ENCODE measurements at regions not wholly inside any gene's neighbourhood (a gene's known extent, or its start where the extent isn't known, plus 50 kb on each side); places are given as distances from the start of the nearest gene placed in this dataset.

DNA sequence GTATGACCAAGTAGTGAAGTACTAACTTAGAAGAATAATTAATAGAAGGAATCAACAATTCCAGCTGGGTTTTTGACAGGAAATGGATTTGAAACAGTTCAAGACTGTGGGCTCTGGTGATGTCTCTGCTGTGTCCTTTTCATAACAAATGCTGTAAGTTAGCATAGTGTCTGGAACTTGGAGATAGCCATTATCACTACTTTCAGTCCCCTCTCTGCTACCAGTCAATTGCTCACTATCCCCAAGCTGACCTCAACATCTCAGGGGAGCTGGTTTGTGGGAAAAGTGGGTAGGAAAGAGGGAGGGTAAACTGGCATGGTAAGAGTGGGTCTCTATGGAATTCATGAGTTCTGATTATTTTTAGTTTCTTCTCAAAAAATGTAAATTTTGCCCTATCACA, 231.4 kb upstream of the MID1 start:
- Histone ChIP-seq H3K79me2 (ENCODE audit: control insufficient read depth, insufficient read depth, low read length, unreplicated experiment) (no peaks in the 10 kb centered on the region), H3K4me1 (ENCODE audit: control insufficient read depth, insufficient read depth, low read length, unreplicated experiment) (peaks cover 5% of the 10 kb centered on the region), H3K27ac (ENCODE audit: low read depth, low read length) (no peak overlapping the region), H3K27me3 (ENCODE audit: insufficient read depth, low read length) (no peaks in the 10 kb centered on the region), H3K4me3 (ENCODE audit: low read depth, low read length) (no peak overlapping the region), H2AFZ (ENCODE audit: low read length, unreplicated experiment) (no peak overlapping the region), H3K36me3 (ENCODE audit: insufficient read depth, low read length) (no peaks in the 10 kb centered on the region)

DNA sequence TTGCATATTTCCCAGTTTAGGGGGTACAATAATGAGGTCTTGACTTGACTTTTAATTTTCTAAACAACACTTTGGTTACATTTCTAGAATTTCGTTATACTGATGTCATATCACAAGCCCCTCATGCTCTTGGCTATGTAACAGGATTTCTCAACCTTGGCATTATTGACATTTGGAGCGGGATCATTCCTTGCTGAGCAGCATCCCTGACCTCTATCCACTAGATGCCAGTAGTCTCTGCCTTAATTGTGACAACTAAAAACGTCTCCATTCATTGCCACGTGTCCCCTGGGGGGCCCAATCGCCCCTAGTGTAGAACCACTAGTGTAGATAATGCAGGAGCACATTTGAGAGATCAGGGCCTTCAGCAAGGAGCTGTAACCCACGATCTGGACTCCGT, 234.2 kb upstream of the MID1 start:
- Histone ChIP-seq H3K27ac (ENCODE audit: low read depth, low read length) (no peak overlapping the region), H3K36me3 (ENCODE audit: insufficient read depth, low read length) (no peaks in the 10 kb centered on the region), H3K4me1 (ENCODE audit: control insufficient read depth, insufficient read depth, low read length, unreplicated experiment) (peaks cover 4% of the 10 kb centered on the region), H3K4me3 (ENCODE audit: low read depth, low read length) (no peak overlapping the region), H3K79me2 (ENCODE audit: control insufficient read depth, insufficient read depth, low read length, unreplicated experiment) (no peaks in the 10 kb centered on the region), H2AFZ (ENCODE audit: low read length, unreplicated experiment) (no peak overlapping the region), H3K27me3 (ENCODE audit: insufficient read depth, low read length) (no peaks in the 10 kb centered on the region)

DNA sequence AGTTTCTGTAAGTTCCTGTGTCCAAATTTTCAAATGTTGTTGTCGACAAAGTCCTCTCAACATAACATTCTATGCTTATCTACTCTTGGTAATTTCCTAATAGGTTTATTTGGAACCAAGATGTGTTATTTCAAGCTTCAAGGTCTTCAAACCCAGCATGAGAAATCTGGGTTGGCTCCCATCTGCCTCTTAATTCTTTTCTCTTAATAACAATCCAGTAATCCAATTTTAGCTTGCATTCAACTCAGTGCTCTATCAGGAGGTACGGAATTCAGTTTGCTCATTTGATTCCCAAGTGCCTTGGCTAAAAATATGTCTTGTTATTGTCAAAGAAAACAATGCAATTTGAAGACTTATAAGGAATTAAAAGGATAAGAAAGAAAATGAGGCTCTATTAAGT, 235.5 kb upstream of the MID1 start:
- H3K27me3 ChIP-seq (ENCODE audit: insufficient read depth, low read length): no peaks in the 10 kb centered on the region
- no peak overlapping the region for H3K4me3 ChIP-seq (ENCODE audit: low read depth, low read length)
- no peak overlapping the region for H3K27ac ChIP-seq (ENCODE audit: low read depth, low read length)
- peaks cover 4% of the 10 kb centered on the region for H3K4me1 ChIP-seq (ENCODE audit: control insufficient read depth, insufficient read depth, low read length, unreplicated experiment)
- H2AFZ ChIP-seq (ENCODE audit: low read length, unreplicated experiment): no peak overlapping the region
- H3K36me3 ChIP-seq (ENCODE audit: insufficient read depth, low read length): no peaks in the 10 kb centered on the region
- H3K79me2 ChIP-seq (ENCODE audit: control insufficient read depth, insufficient read depth, low read length, unreplicated experiment): no peaks in the 10 kb centered on the region

DNA sequence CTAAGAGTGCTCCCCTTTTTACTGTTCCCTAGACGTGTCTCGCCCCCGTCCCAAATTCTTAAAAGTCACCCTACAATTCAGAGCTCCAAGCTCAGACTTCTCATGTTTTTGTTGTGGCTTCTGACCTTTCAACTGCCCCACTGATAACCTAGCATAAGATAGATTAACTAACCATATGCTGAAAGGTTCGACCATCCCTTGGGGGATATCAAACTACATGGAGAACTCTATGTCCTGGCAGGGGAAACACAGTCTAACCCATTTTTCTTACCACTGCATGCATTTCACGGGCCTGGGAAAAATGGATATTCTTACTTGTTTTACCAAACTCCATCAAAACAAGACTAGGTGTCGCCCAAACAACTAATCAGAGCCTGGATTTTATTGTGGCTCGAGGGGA, 236.4 kb upstream of the MID1 start:
- Histone ChIP-seq H3K4me3 (ENCODE audit: low read depth, low read length) (no peak overlapping the region), H3K27me3 (ENCODE audit: insufficient read depth, low read length) (no peaks in the 10 kb centered on the region), H3K36me3 (ENCODE audit: insufficient read depth, low read length) (no peaks in the 10 kb centered on the region), H2AFZ (ENCODE audit: low read length, unreplicated experiment) (no peak overlapping the region), H3K79me2 (ENCODE audit: control insufficient read depth, insufficient read depth, low read length, unreplicated experiment) (no peaks in the 10 kb centered on the region), H3K27ac (ENCODE audit: low read depth, low read length) (no peak overlapping the region), H3K4me1 (ENCODE audit: control insufficient read depth, insufficient read depth, low read length, unreplicated experiment) (peaks cover 4% of the 10 kb centered on the region)

DNA sequence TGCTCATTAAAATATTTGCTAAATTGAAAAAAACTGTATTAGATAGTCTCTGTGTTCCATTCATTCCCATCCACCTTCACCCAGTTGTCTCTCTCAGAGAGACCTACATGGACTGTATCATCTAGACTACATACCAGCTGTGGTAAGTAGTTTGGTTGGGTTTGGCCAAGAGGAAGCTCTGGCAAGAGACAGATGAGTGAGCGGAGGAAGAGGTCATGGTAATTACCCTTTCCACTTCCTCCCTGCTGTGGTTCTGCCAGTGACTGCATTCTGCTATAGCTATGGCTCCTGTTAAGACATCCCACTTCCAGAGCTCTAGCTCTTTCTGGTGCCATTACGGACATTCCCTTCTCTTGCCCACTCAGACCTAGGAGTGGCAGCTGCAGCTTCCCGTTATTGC, 239.0 kb upstream of the MID1 start:
- H3K79me2 ChIP-seq (ENCODE audit: control insufficient read depth, insufficient read depth, low read length, unreplicated experiment): no peaks in the 10 kb centered on the region
- peaks cover 4% of the 10 kb centered on the region for H3K4me1 ChIP-seq (ENCODE audit: control insufficient read depth, insufficient read depth, low read length, unreplicated experiment)
- no peak overlapping the region for H3K4me3 ChIP-seq (ENCODE audit: low read depth, low read length)
- no peaks in the 10 kb centered on the region for H3K36me3 ChIP-seq (ENCODE audit: insufficient read depth, low read length)
- H3K27ac ChIP-seq (ENCODE audit: low read depth, low read length): no peak overlapping the region
- H3K27me3 ChIP-seq (ENCODE audit: insufficient read depth, low read length): no peaks in the 10 kb centered on the region
- H2AFZ ChIP-seq (ENCODE audit: low read length, unreplicated experiment): no peak overlapping the region

DNA sequence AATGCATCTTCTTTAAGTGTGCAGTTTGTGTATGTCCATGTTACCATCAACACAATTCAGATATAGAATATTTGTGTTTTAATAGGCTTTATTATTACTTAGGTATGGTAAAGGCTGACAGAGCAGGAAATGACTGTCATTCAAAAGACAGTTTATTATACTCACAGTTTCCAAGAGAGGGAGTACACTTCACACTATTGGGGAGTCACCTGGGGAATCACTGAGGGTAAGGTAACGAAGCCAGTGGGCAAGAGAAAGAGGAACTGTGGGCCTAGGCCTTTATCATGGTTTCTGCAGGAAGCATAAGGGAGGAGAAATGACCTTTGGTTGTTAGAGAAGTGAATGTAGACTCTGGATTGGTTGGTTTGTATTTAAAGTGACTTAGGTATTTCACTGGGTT, 235.1 kb upstream of the HCCS start:
- Histone ChIP-seq H3K79me2 (ENCODE audit: control insufficient read depth, insufficient read depth, low read length, unreplicated experiment) (no peaks in the 10 kb centered on the region), H3K4me1 (ENCODE audit: control insufficient read depth, insufficient read depth, low read length, unreplicated experiment) (no peaks in the 10 kb centered on the region), H3K36me3 (ENCODE audit: insufficient read depth, low read length) (no peaks in the 10 kb centered on the region), H3K4me3 (ENCODE audit: low read depth, low read length) (no peak overlapping the region), H3K27me3 (ENCODE audit: insufficient read depth, low read length) (no peaks in the 10 kb centered on the region), H2AFZ (ENCODE audit: low read length, unreplicated experiment) (no peak overlapping the region), H3K27ac (ENCODE audit: low read depth, low read length) (no peak overlapping the region)

DNA sequence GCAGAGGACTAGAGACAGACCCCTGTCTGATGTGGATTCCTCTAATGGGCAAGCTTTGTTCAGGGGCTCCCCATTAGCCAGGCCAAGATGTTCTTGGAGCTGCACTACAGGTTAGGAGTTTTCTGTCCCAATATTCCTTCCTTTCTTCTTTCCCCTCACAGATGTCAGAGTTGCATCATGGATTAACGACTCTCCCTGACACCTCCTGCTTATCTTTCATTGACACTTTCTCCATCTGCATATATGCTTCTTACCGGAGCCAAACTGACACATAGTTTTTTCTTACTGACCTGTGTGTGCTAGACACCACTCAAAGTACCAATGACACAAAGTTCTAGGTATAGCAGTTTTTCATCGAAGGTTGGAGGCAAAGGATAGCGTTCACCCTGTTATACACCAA, 228.6 kb upstream of the HCCS start:
- peaks cover 12% of the 10 kb centered on the region for H3K4me1 ChIP-seq (ENCODE audit: control insufficient read depth, insufficient read depth, low read length, unreplicated experiment)
- H3K27ac ChIP-seq (ENCODE audit: low read depth, low read length): no peak overlapping the region
- H3K79me2 ChIP-seq (ENCODE audit: control insufficient read depth, insufficient read depth, low read length, unreplicated experiment): no peaks in the 10 kb centered on the region
- no peak overlapping the region for H3K4me3 ChIP-seq (ENCODE audit: low read depth, low read length)
- no peaks in the 10 kb centered on the region for H3K36me3 ChIP-seq (ENCODE audit: insufficient read depth, low read length)
- no peak overlapping the region for H2AFZ ChIP-seq (ENCODE audit: low read length, unreplicated experiment)
- H3K27me3 ChIP-seq (ENCODE audit: insufficient read depth, low read length): no peaks in the 10 kb centered on the region

DNA sequence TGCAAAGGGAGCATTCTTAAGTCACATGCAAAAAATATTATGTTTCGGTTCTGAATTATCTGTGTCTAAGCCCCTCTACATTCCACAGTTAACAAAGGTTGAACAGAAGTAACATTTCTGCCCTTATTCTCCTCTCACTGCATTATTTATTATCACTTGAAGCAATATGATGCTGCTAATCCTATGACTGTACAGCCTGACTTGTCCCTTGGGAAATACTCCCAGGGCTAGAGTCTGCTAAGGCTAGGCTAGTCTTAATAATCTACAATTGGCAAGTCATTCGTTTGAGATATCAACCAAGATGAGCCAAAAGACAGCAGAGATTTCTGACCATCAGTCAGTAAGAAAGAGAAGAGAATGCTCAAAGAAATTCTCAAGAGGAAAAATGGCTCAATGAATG, 226.9 kb upstream of the HCCS start:
- no peaks in the 10 kb centered on the region for H3K36me3 ChIP-seq (ENCODE audit: insufficient read depth, low read length)
- no peaks in the 10 kb centered on the region for H3K27me3 ChIP-seq (ENCODE audit: insufficient read depth, low read length)
- H3K4me1 ChIP-seq (ENCODE audit: control insufficient read depth, insufficient read depth, low read length, unreplicated experiment): peaks cover 12% of the 10 kb centered on the region
- H3K27ac ChIP-seq (ENCODE audit: low read depth, low read length): 0 out of 2 replicates have a peak overlapping the region, but pooled peaks have one; percentile 13
- peak overlapping the region; percentile 16; the same call in 1 of the 2 replicates for H3K4me3 ChIP-seq (ENCODE audit: low read depth, low read length)
- H2AFZ ChIP-seq (ENCODE audit: low read length, unreplicated experiment): no peak overlapping the region
- no peaks in the 10 kb centered on the region for H3K79me2 ChIP-seq (ENCODE audit: control insufficient read depth, insufficient read depth, low read length, unreplicated experiment)

DNA sequence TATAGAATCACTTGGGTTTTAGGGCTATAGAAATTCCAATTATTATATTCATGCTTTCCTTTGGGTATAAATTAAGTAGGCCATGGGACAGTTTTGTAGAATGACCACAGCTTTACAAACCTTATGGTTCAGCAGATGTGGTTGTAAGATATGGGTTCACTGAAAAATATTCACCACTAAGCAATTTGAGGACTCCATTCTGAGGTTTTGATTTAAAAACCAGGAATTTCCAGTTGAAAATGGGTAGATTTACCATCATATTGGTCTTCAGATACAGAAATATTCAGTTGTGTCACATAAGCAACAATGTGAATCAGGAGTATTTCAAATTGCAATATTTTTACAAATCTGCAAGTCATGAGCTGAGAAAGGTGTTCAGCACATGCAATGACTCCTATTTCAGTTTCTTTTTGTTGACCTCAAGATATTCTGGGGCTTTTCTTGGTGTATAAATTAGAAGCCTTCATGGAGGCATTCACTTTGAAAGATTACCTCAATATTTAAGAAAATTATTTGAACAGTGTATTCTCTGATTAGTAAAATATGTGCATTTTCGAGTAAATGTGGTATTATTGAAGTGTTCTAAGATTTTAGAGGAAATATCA, 218.4 kb upstream of the HCCS start:
- no peaks in the 10 kb centered on the region for H3K36me3 ChIP-seq (ENCODE audit: insufficient read depth, low read length)
- H3K4me3 ChIP-seq (ENCODE audit: low read depth, low read length): no peak overlapping the region
- no peaks in the 10 kb centered on the region for H3K27me3 ChIP-seq (ENCODE audit: insufficient read depth, low read length)
- H3K27ac ChIP-seq (ENCODE audit: low read depth, low read length): no peak overlapping the region
- peaks cover 15% of the 10 kb centered on the region for H3K4me1 ChIP-seq (ENCODE audit: control insufficient read depth, insufficient read depth, low read length, unreplicated experiment)
- H3K79me2 ChIP-seq (ENCODE audit: control insufficient read depth, insufficient read depth, low read length, unreplicated experiment): no peaks in the 10 kb centered on the region
- no peak overlapping the region for H2AFZ ChIP-seq (ENCODE audit: low read length, unreplicated experiment)

DNA sequence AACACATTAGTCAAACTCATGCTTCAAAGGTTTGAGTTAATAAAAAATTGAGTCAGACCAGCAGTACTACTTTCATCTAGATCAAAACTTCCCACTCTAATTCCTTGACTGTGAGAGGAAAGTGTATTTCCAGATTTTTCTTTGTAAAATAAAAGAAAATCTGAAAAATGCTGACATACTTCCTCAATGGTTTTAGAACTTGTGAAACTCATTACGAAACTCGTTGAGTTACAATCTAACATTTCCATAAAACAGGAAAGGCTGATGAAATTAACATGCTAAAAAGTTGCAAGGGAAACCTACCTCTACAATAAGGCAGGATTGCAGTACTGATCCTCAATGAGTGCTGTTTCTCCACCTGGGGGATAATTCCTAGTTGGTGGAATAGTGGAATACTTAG, 217.8 kb upstream of the HCCS start:
- H3K79me2 ChIP-seq (ENCODE audit: control insufficient read depth, insufficient read depth, low read length, unreplicated experiment): no peaks in the 10 kb centered on the region
- no peaks in the 10 kb centered on the region for H3K36me3 ChIP-seq (ENCODE audit: insufficient read depth, low read length)
- no peak overlapping the region for H2AFZ ChIP-seq (ENCODE audit: low read length, unreplicated experiment)
- no peak overlapping the region for H3K27ac ChIP-seq (ENCODE audit: low read depth, low read length)
- peaks cover 15% of the 10 kb centered on the region for H3K4me1 ChIP-seq (ENCODE audit: control insufficient read depth, insufficient read depth, low read length, unreplicated experiment)
- no peak overlapping the region for H3K4me3 ChIP-seq (ENCODE audit: low read depth, low read length)
- H3K27me3 ChIP-seq (ENCODE audit: insufficient read depth, low read length): no peaks in the 10 kb centered on the region

DNA sequence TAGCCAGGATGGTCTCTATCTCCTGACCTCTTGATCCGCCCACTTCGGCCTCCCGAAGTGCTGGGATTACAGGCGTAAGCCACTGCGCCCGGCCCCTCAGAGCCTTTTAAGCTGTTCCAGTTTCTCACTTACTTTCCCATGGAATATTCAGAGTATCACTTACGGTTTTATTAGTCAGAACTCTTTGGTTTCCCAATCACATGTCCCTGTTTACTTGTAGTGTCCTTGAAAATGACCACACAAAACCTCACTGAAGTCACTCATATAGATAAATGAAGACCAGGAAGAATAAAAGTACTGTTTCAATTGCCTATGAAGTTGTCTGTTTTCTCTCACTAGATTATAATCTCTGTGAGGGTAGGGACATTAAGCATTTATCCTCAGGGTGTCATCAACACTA, 217.2 kb upstream of the HCCS start:
- no peaks in the 10 kb centered on the region for H3K27me3 ChIP-seq (ENCODE audit: insufficient read depth, low read length)
- H3K4me1 ChIP-seq (ENCODE audit: control insufficient read depth, insufficient read depth, low read length, unreplicated experiment): peaks cover 15% of the 10 kb centered on the region
- H2AFZ ChIP-seq (ENCODE audit: low read length, unreplicated experiment): no peak overlapping the region
- H3K4me3 ChIP-seq (ENCODE audit: low read depth, low read length): no peak overlapping the region
- no peaks in the 10 kb centered on the region for H3K36me3 ChIP-seq (ENCODE audit: insufficient read depth, low read length)
- no peaks in the 10 kb centered on the region for H3K79me2 ChIP-seq (ENCODE audit: control insufficient read depth, insufficient read depth, low read length, unreplicated experiment)
- H3K27ac ChIP-seq (ENCODE audit: low read depth, low read length): no peak overlapping the region
